Naive thymus-derived CD8-positive, alpha-beta T cell (primary cell): ENCODE measurements at regions not wholly inside any gene's neighbourhood (a gene's known extent, or its start where the extent isn't known, plus 50 kb on each side); places are given as distances from the start of the nearest gene placed in this dataset.

Source experiments
- ATAC-seq, 2 donors: fragments of 150-1000 bp; cut with Tn5 transposase in 1 of 2; sonication (Bioruptor Pico), chemical (Tn5 transposase) in 1 of 2; 1 replicate in 1 of 2; 2 replicates in 1 of 2; pipeline ENCODE4 v1.10.0; 2021; ENCODE audit warnings: mild to moderate bottlenecking in 2 of 2, moderate library complexity in 2 of 2
- POLR2A ChIA-PET: fragments of 350-600 bp; sonication (Branson Sonifier 250); formaldehyde crosslinking; loops from one replicate; lab custom pipeline; 2021; ENCODE audit warnings: antibody characterized with exemption; lab: Charles Lee
- DNase-seq, 10 donors: peaks; one replicate each; pipeline versions ENCODE4 v3.0.0 to v3.0.0-alpha.2; 2020 to 2022
- H3K27ac Mint-ChIP-seq, 10 donors: one replicate each; pipeline ENCODE4 v1.8.0; 2020 to 2022; ENCODE audit warnings: mild to moderate bottlenecking in 10 of 10, mixed read lengths in 10 of 10, moderate library complexity in 4 of 10, inconsistent platforms in 1 of 10
- H3K27me3 Mint-ChIP-seq, 5 donors: one replicate each; pipeline ENCODE4 v1.8.0; 2021 to 2022; ENCODE audit warnings: mixed read lengths in 5 of 5
- H3K36me3 Mint-ChIP-seq, 3 donors: one replicate each; pipeline ENCODE4 v1.8.0; 2020 to 2022; ENCODE audit warnings: mixed read lengths in 3 of 3, mild to moderate bottlenecking in 2 of 3, inconsistent platforms in 1 of 3
- H3K4me1 Mint-ChIP-seq, 4 donors: one replicate each; pipeline ENCODE4 v1.8.0; 2021 to 2022; ENCODE audit warnings: mixed read lengths in 4 of 4
- H3K4me3 Mint-ChIP-seq, 10 donors: one replicate each; pipeline ENCODE4 v1.8.0; 2020 to 2022; ENCODE audit warnings: mild to moderate bottlenecking in 10 of 10, mixed read lengths in 10 of 10, moderate library complexity in 6 of 10, inconsistent platforms in 1 of 10
- H3K9me3 Mint-ChIP-seq, 9 donors: one replicate each; pipeline ENCODE4 v1.8.0; 2020 to 2022; ENCODE audit warnings: mixed read lengths in 9 of 9, mild to moderate bottlenecking in 3 of 9, inconsistent platforms in 1 of 9, moderate library complexity in 1 of 9

DNA sequence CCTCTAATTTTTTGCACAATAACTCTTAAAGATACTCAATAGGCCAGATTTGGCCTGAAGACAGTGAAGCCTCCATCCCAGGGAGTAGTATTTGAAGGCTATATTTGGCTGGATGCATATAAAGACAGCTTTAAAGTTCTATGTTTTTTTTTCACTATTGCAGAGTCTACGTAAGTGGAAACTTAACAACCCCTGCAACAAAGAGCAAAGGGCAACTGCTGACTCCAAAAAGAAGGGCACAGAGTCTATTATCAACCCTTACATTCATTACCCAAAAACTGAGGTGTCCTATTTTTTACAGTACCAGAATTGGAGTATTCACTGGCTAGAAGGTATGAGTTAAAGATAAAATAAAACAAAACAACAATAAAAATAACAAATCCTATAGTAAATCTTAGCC is 329.8 kb upstream of the PKN2 start:
- ATAC-seq, result no peak
- no peaks in the 10 kb centered on the region for H3K36me3 Mint-ChIP-seq

DNA sequence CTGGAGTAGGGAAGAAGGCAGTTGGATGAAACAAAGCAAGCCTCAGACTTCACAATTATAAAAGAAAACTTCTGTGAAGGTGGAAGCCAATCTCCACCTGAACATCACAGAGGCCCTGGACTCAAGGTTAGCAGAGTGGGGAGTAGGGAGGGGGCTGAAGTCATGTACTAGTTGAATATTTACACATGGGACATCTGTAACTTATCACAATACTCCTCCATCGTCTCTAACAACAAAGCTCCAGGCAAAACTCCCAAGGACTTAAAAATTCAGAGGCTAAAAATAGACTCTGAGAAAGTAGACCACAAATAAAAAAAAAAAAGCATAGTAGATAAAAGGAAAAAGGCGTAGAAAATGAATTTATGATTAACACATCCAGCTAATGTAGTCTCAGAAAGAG is 326.3 kb upstream of the PKN2 start:
- Mint-ChIP-seq H3K4me3 (no peak overlapping the region), H3K27ac (no peak overlapping the region), H3K36me3 (no peaks in the 10 kb centered on the region), H3K27me3 (peaks cover 0 to 4% (median 0%) of the 10 kb centered on the region in 5 donors), H3K4me1 (no peaks in the 10 kb centered on the region), H3K9me3 (no peaks in the 10 kb centered on the region)
- ATAC-seq (no peak), DNase-seq (no peak)
- POLR2A ChIA-PET, result no interaction called here

More for the DNA sequence above, 329.8 kb upstream of the PKN2 start:
- H3K4me3 Mint-ChIP-seq, result no peak overlapping the region
- POLR2A ChIA-PET, result no interaction called here
- H3K27ac Mint-ChIP-seq, result no peak overlapping the region
- H3K4me1 Mint-ChIP-seq, result no peaks in the 10 kb centered on the region
- no peak for DNase-seq
- peaks cover 0 to 12% (median 0%) of the 10 kb centered on the region in 9 donors for H3K9me3 Mint-ChIP-seq
- H3K27me3 Mint-ChIP-seq, result peaks cover 0 to 4% (median 0%) of the 10 kb centered on the region in 5 donors

DNA sequence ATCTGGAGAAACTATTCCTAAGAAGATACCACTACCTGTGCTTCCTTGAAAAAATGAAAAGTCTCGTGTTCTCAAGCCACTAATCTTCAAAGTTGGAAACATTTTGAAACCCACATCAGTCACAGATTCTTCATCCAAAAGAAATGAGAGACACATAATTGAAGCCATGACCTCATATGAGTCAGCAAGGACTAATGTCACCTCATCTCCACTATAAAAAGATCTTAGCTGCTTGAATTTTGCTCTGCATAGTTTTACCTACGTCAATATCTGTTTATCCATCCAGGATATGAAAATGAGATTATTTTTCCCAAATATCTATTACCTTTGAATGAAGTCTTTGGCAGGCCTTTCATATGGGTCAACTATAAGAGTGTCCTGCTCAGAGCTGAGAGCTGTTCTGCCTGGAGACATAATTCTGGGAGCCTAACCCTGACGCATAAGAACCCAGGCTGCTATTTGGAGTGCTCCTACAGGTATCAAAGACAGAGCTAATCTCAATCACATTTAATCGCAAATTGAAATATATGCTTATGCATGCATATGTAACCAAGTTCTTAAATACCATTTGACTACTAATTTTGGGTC is 312.5 kb upstream of the PKN2 start:
- no peak for DNase-seq
- Mint-ChIP-seq H3K9me3 (peaks cover 0 to 3% (median 0%) of the 10 kb centered on the region in 9 donors), H3K4me1 (no peaks in the 10 kb centered on the region), H3K27me3 (peaks cover 0 to 3% (median 0%) of the 10 kb centered on the region in 5 donors), H3K27ac (no peak overlapping the region), H3K36me3 (no peaks in the 10 kb centered on the region), H3K4me3 (no peak overlapping the region)
- POLR2A ChIA-PET, result no interaction called here
- ATAC-seq, result no peak

DNA sequence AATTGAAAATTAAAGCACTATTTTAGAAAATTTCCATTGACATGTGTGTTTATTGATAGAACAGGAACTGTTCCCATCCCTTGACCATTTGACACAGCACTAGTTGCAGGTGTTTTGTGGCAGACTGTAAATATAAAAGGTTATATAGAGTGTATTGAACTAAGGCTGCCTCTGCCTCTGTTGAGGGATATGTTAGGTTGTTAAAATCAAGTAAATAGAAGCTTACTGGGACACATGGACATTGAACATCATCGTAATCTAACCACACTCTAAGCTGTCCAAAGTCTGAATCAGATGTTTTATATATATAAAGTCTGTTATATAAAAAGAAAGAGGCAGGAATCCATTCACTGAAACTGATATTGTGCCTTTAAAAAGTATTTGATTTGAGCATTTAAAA is 308.1 kb upstream of the PKN2 start:
- DNase-seq, result no peak
- Mint-ChIP-seq H3K4me1 (no peaks in the 10 kb centered on the region), H3K36me3 (no peaks in the 10 kb centered on the region), H3K27ac (no peak overlapping the region), H3K4me3 (no peak overlapping the region), H3K9me3 (peaks cover 0 to 3% (median 0%) of the 10 kb centered on the region in 9 donors), H3K27me3 (peaks cover 0 to 12% (median 3%) of the 10 kb centered on the region in 5 donors)
- POLR2A ChIA-PET, result no interaction called here
- no peak for ATAC-seq

DNA sequence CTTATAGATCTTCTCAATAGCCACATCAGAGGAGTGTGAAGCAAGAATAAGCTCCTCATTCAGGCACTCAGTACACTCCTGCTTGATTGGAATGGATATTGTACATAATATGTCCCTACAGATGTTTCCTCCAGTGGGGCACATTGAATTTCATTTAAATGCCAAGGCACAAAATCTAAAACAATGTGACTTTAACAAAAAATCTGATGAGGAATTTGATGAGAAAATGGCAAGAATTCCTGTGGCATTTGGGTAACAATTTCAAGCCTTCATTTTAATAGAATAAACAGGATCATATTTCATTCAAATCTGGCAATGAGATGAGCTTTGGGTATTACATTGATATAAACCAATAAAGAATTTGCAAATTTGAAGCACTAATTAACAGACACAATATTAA is 307.7 kb upstream of the PKN2 start:
- H3K36me3 Mint-ChIP-seq, result no peaks in the 10 kb centered on the region
- H3K4me3 Mint-ChIP-seq, result no peak overlapping the region
- ATAC-seq, result no peak
- DNase-seq, result no peak
- H3K9me3 Mint-ChIP-seq, result peaks cover 0 to 3% (median 0%) of the 10 kb centered on the region in 9 donors
- H3K27ac Mint-ChIP-seq, result no peak overlapping the region
- POLR2A ChIA-PET, result no interaction called here
- H3K27me3 Mint-ChIP-seq, result peaks cover 0 to 12% (median 3%) of the 10 kb centered on the region in 5 donors
- H3K4me1 Mint-ChIP-seq, result no peaks in the 10 kb centered on the region

DNA sequence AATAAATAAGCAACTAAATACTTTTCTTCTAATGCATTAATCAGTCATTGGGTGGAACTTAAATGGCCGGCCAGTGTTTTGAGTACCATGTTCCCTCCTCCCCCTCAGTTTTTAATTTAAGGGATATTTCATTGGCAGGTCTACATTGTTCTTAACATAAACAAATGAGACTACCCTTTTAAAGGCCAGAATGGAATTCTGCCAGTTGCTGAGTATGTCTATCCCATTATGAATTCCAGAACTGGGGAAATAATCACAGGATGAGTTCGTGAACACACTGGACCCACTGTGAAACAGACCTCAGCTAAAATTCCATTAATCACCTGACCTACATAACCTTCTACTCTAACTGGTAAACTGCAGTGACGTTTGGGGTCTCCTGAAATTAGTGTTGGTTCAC is 305.5 kb upstream of the PKN2 start:
- DNase-seq (no peak), ATAC-seq (no peak)
- POLR2A ChIA-PET, result no interaction called here
- Mint-ChIP-seq H3K27ac (no peak overlapping the region), H3K27me3 (peaks cover 0 to 12% (median 3%) of the 10 kb centered on the region in 5 donors), H3K4me1 (no peaks in the 10 kb centered on the region), H3K4me3 (no peak overlapping the region), H3K9me3 (peaks cover 0 to 3% (median 0%) of the 10 kb centered on the region in 9 donors), H3K36me3 (no peaks in the 10 kb centered on the region)

DNA sequence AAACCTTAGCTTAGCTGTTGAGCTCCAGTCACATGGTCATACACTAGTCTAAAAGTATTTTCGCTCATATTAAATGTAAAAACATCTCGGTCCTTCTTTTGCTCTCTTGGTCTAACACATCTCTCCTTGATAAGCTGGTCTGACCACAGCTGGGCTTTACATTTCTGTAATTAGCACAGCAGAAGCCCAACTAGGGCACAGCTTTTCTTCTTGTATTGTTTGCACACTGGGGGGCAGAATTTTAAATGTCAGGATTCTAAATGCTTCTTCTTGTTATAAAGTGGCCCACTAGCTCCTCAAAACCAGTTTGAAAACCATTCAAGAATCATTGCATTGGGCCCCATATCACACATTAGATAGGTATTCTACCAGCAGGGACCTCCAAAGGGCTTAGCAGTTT is 289.1 kb upstream of the PKN2 start:
- H3K4me3 Mint-ChIP-seq, result no peak overlapping the region
- DNase-seq (no peak), ATAC-seq (no peak)
- POLR2A ChIA-PET, result no interaction called here
- H3K9me3 Mint-ChIP-seq, result peaks cover 0 to 17% (median 0%) of the 10 kb centered on the region in 9 donors
- H3K36me3 Mint-ChIP-seq, result no peaks in the 10 kb centered on the region
- H3K27ac Mint-ChIP-seq, result no peak overlapping the region
- H3K4me1 Mint-ChIP-seq, result no peaks in the 10 kb centered on the region
- peaks cover 0 to 3% (median 0%) of the 10 kb centered on the region in 5 donors for H3K27me3 Mint-ChIP-seq

DNA sequence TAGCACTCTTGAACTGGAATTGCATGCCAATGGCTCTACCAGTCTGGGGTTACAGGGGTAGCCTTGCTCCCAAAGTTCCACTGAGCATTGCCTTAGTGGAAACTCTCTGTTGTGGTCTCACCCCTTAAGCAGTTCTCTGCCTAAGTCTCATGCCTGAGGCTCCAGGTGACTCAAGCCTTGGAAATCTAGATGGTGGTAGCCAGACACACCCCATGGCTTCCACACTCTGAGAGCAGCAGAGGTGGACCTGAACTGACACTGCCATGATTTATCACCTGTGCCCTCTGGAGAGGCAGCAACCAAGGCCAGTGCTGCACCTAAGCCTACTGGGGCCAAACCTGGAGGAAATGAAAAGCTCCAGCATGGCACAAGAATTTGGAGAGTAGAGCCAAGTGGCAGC is 285.7 kb upstream of the PKN2 start:
- Mint-ChIP-seq H3K27ac (no peak overlapping the region), H3K4me1 (no peaks in the 10 kb centered on the region), H3K36me3 (no peaks in the 10 kb centered on the region), H3K27me3 (no peaks in the 10 kb centered on the region), H3K9me3 (peaks cover 0 to 13% (median 0%) of the 10 kb centered on the region in 9 donors), H3K4me3 (no peak overlapping the region)
- POLR2A ChIA-PET, result no interaction called here
- DNase-seq (no peak), ATAC-seq (no peak)

DNA sequence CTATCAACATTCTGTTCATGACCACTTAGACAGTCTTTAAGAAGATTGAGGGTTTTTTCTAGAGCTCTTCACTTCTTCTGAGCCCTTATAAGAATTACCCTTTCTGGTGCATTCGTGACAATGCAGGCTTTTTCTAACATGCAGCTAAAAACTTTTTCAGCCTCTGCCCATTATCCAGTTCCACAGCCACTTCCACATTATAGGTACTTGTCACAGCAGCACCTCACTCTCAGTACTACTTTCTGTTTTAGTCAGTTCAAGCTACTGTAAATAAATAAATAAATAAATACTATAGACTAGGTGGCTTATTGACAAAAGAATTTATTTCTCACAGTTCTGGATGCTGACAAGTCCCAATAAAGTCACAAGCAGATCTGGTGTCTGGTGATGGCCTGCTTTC is 284.4 kb upstream of the PKN2 start:
- no peak for ATAC-seq
- no peaks in the 10 kb centered on the region for H3K27me3 Mint-ChIP-seq
- POLR2A ChIA-PET, result no interaction called here
- H3K9me3 Mint-ChIP-seq, result peaks cover 0 to 13% (median 0%) of the 10 kb centered on the region in 9 donors
- H3K36me3 Mint-ChIP-seq, result no peaks in the 10 kb centered on the region
- H3K4me3 Mint-ChIP-seq, result no peak overlapping the region
- DNase-seq, result no peak
- no peak overlapping the region for H3K27ac Mint-ChIP-seq
- H3K4me1 Mint-ChIP-seq, result no peaks in the 10 kb centered on the region

DNA sequence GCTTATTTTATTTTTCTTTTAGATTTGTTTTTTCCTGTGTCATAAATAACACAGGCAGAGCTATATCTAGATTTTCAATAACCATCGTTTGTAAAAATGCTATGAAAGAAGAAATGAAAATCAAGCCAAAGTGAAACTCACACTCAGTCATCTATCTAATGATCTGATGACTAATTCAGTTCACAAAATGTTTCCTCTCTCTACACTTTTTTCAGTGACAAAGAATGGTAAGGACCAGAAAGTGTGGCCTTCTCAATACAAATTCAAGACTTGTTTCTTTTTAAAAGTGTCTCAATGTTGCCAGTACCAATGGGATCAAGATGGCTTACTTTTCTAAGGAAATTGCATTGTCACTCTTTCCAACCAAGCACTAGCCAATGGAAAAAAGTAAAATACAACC is 282.8 kb upstream of the PKN2 start:
- DNase-seq, result no peak
- Mint-ChIP-seq H3K27me3 (no peaks in the 10 kb centered on the region), H3K9me3 (peaks cover 0 to 8% (median 0%) of the 10 kb centered on the region in 9 donors), H3K27ac (no peak overlapping the region), H3K36me3 (no peaks in the 10 kb centered on the region), H3K4me3 (no peak overlapping the region), H3K4me1 (no peaks in the 10 kb centered on the region)
- no peak for ATAC-seq
- POLR2A ChIA-PET, result no interaction called here

DNA sequence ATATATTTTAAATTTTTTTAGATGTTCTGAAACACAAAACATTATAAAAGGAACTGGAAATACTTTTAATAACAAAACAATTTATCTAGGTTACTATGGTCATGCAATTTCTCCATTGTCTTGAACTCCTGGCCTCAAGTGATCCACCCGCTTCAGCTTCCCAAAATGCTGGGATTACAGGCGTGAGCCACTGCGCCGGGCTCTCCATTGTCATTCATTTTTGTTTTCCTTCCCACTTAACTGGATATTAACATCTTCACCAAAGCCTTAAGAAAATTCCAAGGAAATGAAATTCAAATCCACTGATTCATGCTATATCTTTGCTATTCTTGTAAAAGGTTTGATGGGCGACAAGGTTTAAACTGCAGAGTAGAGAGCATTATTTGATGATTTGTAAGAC is 279.5 kb upstream of the PKN2 start:
- ATAC-seq, result no peak

DNA sequence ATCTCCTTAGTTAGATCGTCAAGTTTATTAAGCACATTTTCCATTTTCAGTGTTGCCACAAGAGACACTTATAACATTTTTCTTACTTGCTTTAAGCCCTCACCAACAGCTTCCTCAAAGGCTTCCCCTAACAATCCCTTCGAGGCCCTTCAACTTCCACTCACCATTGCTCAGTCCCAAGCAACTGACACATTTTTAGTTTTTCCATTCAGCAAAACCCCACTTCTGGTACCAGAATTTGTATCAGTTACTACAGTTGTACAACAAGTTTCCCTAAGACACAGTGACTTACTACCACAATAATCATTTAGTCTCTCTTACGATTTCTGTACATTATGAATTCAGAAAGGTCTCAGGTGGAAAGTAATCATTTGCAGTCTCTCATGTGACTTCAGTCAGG is 276.8 kb upstream of the PKN2 start:
- Mint-ChIP-seq H3K9me3 (peaks cover 0 to 15% (median 6%) of the 10 kb centered on the region in 9 donors), H3K4me3 (no peak overlapping the region), H3K27me3 (no peaks in the 10 kb centered on the region), H3K4me1 (no peaks in the 10 kb centered on the region), H3K36me3 (no peaks in the 10 kb centered on the region), H3K27ac (no peak overlapping the region)
- ATAC-seq, result no peak
- POLR2A ChIA-PET, result no interaction called here
- no peak for DNase-seq

More for the DNA sequence above, 279.5 kb upstream of the PKN2 start:
- no peak overlapping the region for H3K4me3 Mint-ChIP-seq
- H3K27me3 Mint-ChIP-seq, result no peaks in the 10 kb centered on the region
- H3K9me3 Mint-ChIP-seq, result peaks cover 0 to 15% (median 6%) of the 10 kb centered on the region in 9 donors
- DNase-seq, result no peak
- no peak overlapping the region for H3K27ac Mint-ChIP-seq
- no peaks in the 10 kb centered on the region for H3K4me1 Mint-ChIP-seq
- POLR2A ChIA-PET, result no interaction called here
- no peaks in the 10 kb centered on the region for H3K36me3 Mint-ChIP-seq

DNA sequence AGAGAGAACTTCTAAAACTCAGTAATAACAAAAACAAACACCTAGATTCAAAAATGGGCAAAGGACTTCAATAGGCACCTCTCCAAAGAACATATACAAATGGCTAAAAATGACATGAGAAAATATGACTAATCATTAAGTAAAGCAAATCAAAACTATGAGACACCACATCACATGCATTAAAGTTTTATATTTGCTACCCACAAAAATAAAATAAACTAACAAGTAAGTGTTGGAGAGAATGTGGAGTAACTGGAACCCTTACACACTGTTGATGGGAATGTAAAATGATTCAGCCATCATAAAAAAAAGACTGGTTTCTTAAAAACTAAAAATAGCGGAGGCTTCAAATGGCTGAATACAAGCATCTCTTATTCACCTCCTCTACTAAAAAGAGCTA is 262.1 kb upstream of the PKN2 start:
- Mint-ChIP-seq H3K27me3 (peaks cover 0 to 1% (median 0%) of the 10 kb centered on the region in 5 donors), H3K4me3 (no peak overlapping the region), H3K36me3 (peaks cover 0 to 32% (median 0%) of the 10 kb centered on the region in 3 donors), H3K9me3 (peaks cover 18 to 86% (median 39%) of the 10 kb centered on the region in 9 donors), H3K27ac (no peak overlapping the region), H3K4me1 (no peaks in the 10 kb centered on the region)
- ATAC-seq (no peak), DNase-seq (no peak)
- POLR2A ChIA-PET, result no interaction called here

DNA sequence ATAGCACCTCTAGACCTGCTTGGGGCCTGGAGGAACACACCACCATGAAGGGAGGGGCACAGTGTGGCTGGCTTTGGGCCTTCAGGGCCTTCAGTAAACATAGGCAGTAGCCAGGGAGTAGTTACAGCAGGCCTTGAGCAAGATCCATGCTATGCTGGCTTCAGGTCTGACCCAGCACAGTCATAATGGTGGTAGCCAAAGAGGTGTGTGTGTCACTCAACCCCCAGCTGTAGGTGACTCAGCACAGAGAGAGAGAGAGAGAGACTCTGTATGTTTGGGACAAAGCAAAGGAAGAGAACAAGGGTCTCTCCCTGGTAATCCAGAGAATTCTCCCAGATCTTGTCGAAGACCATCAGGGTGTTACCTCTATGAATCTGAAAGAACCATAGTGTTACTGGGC is 250.5 kb upstream of the PKN2 start:
- Mint-ChIP-seq H3K4me3 (no peak overlapping the region), H3K9me3 (peaks cover 14 to 59% (median 26%) of the 10 kb centered on the region in 9 donors), H3K27me3 (no peaks in the 10 kb centered on the region), H3K36me3 (peaks cover 0 to 28% (median 0%) of the 10 kb centered on the region in 3 donors), H3K4me1 (no peaks in the 10 kb centered on the region), H3K27ac (no peak overlapping the region)
- POLR2A ChIA-PET, result no interaction called here
- DNase-seq, result no peak
- no peak for ATAC-seq
